GM18511 (cell line): ENCODE measurements at regions not wholly inside any gene's neighbourhood (a gene's known extent, or its start where the extent isn't known, plus 50 kb on each side); places are given as distances from the start of the nearest gene placed in this dataset.

Experiments
- ATAC-seq: cut with Tn5 transposase; IDR thresholded peaks from one replicate; pipeline ENCODE4 v1.9.1; 2021; ENCODE audit warnings: mild to moderate bottlenecking, moderate library complexity; ENCODE audit not compliant: unreplicated experiment

DNA sequence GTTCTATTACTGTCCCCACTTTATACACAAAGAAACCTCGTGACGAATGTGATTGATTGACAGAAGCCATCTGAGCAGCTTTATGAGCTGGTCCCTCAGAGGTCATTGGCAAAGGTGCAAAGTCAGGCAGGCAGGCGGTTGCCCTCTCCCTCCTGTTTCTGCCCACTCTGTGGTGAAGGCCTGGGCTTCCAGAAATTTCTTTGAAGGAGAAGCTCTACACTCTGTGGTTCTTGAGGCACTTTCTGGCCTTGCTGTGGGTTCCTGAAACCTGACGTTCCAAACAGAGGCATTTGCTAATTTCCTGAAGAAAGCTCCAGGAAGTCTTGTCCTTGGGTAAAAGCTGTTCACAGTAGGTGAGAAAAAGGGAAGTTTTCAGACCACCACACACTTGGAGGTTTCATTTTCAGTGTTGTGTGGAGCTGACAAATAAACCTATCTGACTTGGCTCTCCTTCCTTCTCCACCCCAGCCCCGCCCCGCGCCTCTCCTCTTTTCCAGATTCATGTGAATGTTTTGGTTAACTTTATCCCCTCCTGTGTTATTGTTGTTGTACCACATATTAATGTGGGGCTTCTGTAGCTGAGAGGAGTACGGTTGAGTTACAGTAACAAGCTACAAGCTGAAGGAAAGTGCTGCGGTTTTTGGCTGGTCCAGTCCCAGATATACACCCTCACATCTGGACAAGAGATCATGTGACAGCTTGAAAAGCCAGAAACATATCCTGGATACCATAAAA is 274.1 kb downstream of the CLIC5 start:
- ATAC-seq = peak; percentile 69

DNA sequence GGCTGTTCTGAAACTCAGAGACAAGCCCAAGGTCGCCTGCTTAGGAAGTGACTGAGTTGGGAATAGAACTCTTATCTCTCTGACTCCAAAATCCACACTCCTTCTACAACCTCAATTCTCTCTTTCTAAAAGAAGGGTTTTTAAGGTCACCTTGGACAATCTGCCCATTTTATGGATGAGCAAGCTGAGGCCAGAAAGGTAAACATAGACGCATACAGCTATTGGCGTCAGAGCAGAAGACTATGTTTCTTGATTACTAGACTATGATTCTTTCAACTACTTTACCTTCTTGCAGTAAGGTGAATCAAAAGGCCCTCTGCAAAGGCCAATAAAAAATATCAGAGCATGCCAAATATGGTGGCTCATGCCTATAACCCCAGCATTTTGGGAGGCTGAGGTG is 276.6 kb downstream of the CLIC5 start:
- no peak for ATAC-seq

DNA sequence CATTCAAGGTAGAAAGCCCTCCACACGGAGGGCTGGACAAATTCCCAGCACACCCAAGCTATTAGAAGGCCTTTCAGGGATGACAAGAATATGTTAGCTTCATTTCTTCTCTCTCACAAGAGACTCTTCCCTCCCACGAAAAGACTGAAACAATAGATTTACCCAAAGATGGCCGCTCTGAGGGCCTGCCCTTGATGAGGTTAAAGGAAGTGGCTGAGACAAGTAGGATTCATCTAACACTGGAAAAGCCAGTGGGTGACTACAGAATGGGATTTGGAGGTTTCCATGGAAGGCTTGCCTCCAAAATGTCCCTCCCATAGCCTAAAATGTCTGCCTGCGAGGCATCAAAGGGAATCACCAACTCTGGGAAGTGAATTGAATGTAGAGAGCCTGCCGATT is 277.6 kb downstream of the CLIC5 start:
- ATAC-seq = no peak

DNA sequence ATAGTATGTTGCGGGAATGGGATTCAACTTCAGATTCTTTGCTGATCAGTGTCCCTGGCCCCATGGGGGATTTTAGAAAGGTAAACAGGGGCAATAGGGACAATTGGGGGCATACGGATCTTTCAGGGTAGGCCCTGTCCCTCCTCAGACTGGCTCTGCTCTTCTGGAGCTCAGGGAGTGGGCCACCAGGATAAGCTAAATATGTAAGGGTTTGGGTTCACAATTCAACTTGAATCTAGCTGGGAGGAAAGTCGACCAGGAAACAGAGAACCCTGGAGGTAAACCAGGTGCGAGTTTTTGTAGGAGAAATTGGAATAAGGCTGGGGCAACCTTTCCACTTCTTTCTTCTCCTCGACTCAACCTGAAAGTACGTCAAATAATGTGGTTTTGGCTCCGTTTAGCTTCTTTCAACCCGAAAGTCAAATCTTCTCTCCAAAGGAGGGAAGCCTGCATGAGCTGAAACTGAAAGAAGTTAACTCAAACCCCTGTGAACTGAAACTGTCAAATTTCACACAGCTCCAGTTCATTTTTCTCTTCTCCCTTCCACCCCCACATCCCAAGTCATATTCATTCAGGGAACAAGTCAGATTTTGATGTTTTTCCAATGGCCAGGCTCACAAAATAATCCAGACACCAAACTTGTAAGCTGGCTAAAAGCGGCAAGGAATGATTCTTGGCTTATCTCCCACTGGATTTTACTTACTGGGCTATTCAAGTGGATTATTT is 278.2 kb downstream of the CLIC5 start:
- peak; percentile 75 for ATAC-seq

DNA sequence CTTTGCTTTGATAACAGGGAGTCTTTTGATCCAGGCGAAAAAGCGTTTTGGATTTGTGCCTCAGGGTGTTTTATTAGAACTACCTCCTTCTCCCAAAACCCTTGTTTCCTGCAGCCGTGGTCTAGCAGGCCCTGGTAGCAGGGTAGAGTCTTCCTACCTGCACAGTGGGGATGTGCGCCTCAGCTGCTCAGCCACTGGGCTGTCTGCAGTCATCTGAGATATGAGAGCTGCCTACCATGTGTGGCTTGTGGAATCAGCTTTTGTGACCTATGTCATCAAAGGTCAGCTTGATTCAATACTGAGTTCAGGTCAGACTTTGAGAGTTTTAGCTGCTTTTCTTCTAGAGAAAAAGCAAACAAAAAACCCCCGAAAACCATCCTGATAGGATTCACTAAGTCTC is 279.5 kb downstream of the CLIC5 start:
- ATAC-seq = no peak

DNA sequence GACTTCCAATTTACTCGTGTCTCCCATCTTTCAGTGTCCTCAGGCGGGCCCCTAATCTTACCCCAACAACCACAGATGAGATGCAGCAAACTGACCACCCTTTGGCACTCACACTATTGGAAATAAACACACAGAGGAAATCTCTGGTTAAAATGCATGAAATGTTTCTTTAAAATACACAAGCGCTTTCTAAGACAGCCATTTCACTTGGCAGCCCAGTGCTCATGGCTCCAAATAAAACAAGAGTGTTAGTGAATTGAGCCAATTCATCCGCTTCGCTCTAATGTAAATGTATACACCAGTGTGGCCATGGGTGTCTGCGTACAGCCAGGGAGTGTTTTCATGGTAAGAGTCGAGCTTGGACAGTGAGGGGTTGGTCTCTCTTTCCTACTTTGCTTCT is 282.9 kb downstream of the CLIC5 start:
- ATAC-seq = no peak

DNA sequence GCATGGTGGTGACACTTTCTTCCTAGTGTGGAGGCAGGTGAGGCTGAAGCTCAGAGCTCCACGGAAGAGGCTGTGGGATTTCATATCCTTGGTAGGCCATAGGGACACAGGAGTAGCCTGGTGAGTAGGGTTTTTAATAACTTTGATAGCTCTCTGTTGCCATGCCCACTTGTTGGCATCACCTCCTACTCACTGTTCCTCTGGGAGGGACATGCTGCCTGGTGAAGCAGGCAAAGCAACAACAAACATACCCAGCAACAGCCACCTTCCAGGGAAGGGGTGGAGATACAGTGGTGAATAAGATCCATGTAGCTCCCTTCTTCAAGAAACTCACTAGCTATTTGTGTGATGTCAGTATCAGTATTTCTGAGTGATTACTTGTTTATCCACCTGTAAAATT is 285.4 kb downstream of the CLIC5 start:
- no peak for ATAC-seq

DNA sequence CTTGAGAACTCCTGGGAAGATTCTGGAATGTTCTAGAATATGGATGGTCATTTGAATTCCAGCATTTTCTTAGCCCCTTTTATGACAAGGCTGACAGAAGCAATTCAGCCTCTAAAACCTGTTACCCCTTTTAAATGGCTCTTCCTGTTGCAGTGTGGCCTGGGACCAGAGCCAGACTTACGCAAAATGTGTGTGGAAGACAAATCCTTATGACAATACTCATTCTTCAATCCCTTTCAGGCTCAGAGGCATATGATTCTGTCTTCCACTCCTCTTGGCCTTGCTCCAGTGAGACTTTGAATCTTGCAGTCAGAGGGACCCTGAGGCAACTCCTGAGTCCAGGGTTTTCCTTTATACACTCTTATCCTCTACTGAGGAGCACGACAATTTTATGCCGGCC is 287.0 kb downstream of the CLIC5 start:
- no peak for ATAC-seq

DNA sequence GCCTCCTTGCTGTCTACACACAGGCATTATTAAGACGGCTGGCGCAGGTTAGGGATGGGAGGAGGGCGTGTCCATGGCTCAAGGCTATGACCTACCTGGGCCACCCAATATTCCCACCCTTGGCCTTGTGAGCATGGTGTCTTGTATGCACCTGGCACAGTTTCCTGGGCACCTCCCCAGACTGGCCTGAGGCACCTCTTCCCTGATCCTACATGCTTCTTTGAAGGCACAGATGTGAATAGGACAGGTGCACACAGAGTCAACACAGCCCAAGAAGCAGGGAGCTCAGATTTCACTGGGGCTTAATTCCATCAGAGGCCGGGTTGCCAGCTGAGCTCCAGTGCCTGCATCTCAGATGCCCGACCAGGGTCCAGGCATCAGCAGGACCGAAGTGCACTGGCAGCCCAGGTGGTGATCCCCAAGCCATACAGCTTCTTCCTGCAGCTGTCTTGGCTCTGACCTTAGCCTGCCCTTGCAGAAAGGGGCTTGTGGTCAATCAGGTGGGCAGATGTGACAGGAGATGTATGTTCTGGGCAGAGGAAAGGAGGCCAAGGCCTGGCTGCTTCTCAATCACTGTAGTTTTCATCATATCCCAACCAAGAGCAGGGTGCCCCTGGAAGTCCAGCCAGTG is 287.7 kb downstream of the CLIC5 start:
- ATAC-seq = no peak

DNA sequence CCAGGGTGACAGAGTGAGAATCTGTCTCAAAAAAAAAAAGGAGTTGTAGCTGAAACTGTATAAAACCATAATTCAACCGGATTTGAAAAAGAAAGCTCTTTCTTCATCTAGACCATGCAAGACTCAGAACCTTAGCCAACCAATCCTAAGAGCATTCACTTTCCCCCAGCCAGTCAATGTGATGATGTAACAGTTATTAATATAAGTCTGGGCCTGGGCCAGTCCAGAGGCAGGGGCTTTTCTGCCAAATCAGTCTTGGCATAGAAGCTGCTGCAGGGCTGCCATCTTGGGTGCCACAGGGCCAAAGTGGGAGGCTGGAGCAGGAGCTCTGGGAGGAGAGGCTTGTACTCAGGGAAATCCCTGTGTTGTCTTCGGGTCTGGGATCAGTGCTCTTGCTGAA is 288.4 kb downstream of the CLIC5 start:
- no peak for ATAC-seq

DNA sequence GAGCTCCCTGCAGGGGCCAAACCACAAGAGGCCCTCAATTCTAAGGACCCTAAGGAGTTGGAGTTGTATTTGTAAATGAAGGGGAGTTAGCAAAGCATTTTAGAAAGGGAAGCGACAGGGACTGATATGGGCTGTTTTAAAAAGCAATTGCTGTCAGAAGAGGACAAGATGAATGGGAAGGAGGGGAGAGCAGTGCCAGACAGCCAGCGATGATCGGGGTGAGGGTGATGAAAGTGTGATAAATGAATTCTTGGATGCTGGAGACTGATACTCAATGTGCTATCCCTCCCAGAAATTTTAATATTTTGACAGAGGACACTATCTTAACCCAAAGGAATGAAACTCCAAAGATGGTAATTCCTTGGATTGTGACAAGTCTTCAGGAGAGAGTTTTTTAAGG is 289.2 kb downstream of the CLIC5 start:
- no peak for ATAC-seq

DNA sequence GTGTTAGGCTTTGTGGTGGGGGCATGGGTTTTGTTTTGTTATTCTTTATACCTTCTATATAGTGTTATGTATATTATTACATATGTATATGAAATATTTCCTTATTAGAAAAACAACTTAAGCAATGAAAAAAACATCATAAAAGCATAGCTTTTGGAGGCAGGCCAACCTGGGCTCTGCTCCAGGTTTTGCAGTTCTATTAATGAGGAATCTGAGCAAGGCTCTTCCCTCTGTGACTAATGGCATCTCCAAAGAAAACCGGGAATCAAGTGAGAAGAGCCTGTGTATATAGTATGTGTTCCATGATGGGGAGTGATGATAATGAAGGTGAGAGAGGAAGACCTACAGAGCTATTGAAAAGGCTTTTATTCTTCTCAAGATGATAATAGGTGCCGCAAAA is 291.1 kb downstream of the CLIC5 start:
- ATAC-seq = no peak

DNA sequence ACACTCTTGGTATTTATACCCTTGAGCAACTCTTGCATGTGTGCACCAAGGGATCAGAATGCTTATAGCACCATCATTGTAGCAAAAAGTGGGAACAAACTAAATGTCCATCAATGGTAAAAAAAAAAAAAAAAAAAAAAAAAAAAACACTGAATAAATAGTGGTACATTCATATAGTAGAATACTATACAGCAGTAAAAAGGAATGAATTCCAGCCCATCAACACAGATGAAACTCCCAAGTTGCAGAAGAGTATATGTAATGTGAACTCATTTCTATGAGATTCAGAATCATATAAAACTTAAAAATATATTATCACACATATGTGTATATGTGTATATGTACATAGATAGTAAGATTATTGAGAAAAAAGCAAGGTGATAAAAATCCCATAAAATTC is 291.6 kb downstream of the CLIC5 start:
- ATAC-seq = no peak

DNA sequence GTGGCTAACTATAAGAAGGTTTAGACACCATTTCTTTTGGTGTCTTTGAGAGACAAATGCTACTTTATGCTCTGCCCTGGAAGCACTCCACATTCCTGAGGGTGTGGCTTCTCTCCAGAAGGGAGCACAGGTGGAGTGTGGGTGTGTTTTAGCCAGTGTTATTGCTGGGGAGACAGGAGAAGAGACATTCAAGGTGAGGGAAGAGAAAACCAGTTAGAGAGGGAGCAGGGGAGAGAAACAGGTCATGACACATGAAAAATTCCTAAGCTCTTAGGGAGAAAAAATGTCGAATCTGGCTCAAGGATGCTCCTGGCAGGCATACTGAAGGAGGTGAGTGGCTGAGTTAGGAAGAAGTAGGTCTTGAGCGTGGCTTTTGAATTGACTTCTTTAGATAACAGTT is 292.8 kb downstream of the CLIC5 start:
- no peak for ATAC-seq

DNA sequence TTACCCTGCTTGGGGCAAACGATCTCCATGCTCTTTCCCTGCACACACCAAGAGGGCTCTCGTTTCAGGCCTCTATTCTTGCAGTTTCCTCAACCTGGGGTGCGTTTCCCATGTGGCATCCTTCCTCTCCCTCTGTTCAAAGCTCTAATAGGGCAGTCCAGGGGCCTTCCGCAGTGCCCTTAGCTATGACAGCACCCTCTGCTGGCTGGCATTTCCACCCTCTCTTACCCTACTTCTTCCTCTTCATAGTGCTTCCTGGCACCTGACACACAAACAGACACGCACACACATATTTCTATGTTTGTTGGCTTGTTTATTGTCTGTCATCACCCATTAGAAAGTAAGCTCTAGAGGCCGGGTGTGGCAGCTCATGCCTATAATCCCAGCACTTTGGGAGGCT is 294.0 kb downstream of the CLIC5 start:
- ATAC-seq = no peak

DNA sequence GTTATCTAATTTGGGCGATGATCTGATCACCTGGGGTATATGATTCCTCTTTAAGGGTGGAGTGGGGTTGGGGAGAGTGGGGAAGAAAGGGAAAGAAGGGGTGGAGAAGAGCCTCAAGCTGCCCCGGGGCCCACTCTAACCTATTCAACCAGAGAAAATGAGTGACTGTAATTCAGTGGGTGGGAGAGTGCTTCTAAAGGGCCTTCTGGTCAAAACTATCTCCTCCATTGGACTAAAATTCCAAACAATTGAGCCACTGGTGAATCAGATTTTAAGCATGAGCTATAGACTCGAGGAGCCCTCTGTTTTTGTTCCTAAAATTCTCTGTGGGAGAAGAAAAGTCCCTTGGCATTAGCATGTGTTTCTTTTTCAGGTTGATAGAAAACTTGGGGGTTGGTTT is 296.8 kb downstream of the CLIC5 start:
- ATAC-seq = no peak

DNA sequence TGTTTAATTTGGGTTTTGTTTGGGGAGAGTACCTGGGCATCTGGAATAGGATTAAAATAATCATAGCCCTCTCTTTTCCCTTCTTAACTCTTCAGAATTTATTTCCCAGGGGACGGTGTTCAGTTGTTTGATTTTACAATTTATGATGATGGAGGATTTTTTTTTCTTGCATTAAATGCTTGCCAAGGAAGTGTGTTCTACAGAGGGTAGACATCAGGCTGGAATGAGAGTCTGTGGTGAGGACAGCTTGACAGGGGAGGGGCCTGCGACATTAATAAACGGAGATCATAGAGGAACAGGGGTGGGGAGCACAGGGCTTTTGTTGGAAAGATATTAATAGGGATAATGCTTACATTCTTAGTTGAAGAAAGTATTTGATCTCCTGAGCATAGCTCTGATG is 297.5 kb downstream of the CLIC5 start:
- ATAC-seq = no peak

DNA sequence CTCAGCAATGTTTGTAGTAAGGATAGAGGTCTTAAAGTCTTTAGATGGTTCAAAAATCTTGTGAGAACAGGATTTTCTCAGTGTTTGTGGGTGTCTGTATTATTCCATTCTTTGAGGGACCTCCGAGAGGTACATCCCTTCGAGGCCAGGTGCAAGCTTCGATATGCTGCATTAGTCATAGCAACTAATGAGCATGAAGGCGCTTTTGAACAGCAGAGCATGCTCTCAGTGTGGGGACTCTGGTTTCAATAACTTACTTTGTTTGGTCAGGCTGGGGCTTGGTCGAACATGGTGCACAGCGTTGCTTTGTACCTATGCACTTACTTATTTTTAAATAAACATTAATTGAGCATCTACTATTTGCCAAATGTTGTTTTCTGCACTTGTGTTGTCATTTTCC is 297.9 kb downstream of the CLIC5 start:
- no peak for ATAC-seq

DNA sequence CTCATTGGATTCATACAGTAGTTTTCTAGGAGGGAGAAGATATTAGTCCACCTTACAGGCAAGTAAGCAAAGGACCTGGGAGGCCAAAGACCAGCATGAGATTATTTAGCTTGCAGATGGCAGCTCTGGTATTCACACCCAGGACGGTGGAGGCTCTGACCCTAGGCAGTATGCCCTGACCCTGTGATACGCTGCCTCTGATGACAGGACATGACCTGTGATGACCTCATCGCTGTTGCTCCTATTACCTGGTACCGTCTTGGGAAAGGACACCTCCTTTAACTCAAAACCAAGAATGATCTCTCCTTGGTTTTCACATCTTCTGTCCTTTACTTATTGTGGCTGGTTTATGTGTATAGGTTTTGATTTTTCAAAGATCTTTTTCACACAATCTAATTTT is 298.6 kb downstream of the CLIC5 start:
- no peak for ATAC-seq

DNA sequence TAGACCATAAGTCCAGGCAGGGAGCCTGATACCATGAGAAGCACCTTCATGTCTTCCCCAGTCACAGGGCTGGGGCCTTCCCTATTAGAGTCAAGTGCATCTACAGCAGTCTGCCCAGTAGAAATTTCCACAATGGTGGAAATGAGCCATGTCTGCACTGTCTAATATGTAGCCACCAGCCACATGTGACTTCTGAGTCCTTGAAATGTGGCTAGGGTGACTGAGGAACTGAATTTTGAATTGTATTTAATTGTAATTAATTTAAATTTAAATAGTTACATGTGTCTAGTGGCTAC is 300.2 kb downstream of the CLIC5 start:
- ATAC-seq = no peak

DNA sequence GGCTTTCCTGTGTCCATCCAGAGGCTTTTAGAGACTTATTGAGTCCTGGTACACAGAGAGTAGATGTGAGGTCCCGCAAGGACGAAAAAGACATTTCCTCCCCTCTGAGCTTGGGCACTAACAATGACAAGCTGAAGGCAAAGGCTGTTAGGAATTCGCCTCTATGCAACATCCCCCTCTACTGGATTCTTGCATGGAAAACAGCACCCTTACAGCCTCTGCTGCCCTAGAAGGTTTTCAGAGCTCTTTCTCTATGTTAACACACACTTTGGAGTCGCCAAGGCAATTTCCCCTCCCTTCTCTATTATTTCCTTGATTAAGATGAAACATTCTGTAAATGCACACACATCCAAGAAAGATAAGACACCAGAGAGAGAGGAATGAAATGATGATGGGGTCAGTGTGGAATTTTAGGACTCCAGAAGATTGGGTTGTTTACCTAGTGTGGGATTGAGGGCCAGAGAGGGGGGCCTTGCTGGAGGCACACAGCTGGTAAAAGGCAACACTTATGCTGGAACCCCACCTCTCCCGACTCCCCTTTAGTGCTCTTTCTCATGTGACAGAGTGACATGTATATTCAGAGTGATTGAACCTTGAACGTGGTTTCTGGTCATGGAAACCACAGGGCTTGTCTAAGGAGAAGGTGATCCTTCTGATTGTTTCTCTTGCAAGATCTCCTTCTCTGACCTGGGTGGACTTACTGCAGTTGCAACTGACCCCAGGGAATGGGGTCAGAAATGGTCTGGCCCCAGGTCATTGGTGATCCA is 300.7 kb downstream of the CLIC5 start:
- ATAC-seq = peak; percentile 41
